KMS-11 (cell line): ENCODE measurements at regions not wholly inside any gene's neighbourhood (a gene's known extent, or its start where the extent isn't known, plus 50 kb on each side); places are given as distances from the start of the nearest gene placed in this dataset.

Experiments
- H2AFZ ChIP-seq: fragments of 200-600 bp; sonication (generic); 2 replicates; pipeline ENCODE4 v1.6.1; 2016; ENCODE audit warnings: antibody characterized with exemption, mixed run types, low read depth
- H3K27ac ChIP-seq: fragments of 200-600 bp; sonication (generic); 2 replicates; pipeline ENCODE4 v1.6.1; 2016; ENCODE audit warnings: mild to moderate bottlenecking, mixed run types
- H3K27me3 ChIP-seq: fragments of 200-600 bp; sonication (generic); 2 replicates; pipeline ENCODE4 v1.6.1; 2017; ENCODE audit warnings: mild to moderate bottlenecking, low read depth, mixed run types, moderate library complexity; ENCODE audit not compliant: insufficient read depth
- H3K36me3 ChIP-seq: fragments of 200-600 bp; sonication (generic); 2 replicates; pipeline ENCODE4 v1.6.1; 2017; ENCODE audit warnings: mild to moderate bottlenecking, mixed run types; ENCODE audit not compliant: insufficient read depth
- H3K4me1 ChIP-seq: fragments of 200-600 bp; sonication (generic); 2 replicates; pipeline ENCODE4 v1.6.1; 2016; ENCODE audit warnings: mild to moderate bottlenecking, low read depth, mixed run types; ENCODE audit not compliant: poor library complexity, severe bottlenecking
- H3K4me2 ChIP-seq: fragments of 200-600 bp; sonication (generic); 2 replicates; pipeline ENCODE4 v1.7.0; 2016; ENCODE audit warnings: mild to moderate bottlenecking, mixed run types
- H3K4me3 ChIP-seq: fragments of 200-600 bp; sonication (generic); IDR thresholded peaks from 2 replicates; pipeline ENCODE4 v1.6.1; 2017; ENCODE audit warnings: low read depth, low read length, mixed read lengths; ENCODE audit not compliant: insufficient read depth
- H3K79me2 ChIP-seq: fragments of 200-600 bp; sonication (generic); 2 replicates; pipeline ENCODE4 v1.6.1; 2016; ENCODE audit warnings: low read depth, mixed run types; ENCODE audit not compliant: insufficient read depth
- H3K9ac ChIP-seq: fragments of 200-600 bp; sonication (generic); 2 replicates; pipeline ENCODE4 v1.6.1; 2016; ENCODE audit warnings: mild to moderate bottlenecking, mixed run types
- H4K20me1 ChIP-seq: fragments of 200-600 bp; sonication (generic); 2 replicates; pipeline ENCODE4 v1.6.1; 2016; ENCODE audit warnings: mild to moderate bottlenecking, mixed run types; ENCODE audit not compliant: insufficient read depth
- CTCF ChIP-seq: fragments of 200-600 bp; sonication (generic); conservative IDR thresholded peaks from 2 replicates; pipeline ENCODE4 v1.6.1; 2017; ENCODE audit warnings: low read depth, mild to moderate bottlenecking, antibody characterized with exemption, low read length, moderate library complexity, mixed read lengths

GRCh38 chr3:26365706-26366105 is 256.9 kb upstream of the LRRC3B start:
- Histone ChIP-seq H2AFZ (no peak overlapping the region), H3K27ac (no peak overlapping the region), H4K20me1 (no peaks in the 10 kb centered on the region), H3K27me3 (no peaks in the 10 kb centered on the region), H3K4me1 (no peaks in the 10 kb centered on the region), H3K4me3 (no peak overlapping the region), H3K4me2 (no peak overlapping the region), H3K9ac (no peak overlapping the region), H3K79me2 (no peaks in the 10 kb centered on the region), H3K36me3 (no peaks in the 10 kb centered on the region)
- no peak for TF ChIP-seq CTCF

- H3K4me1 ChIP-seq = no peaks in the 10 kb centered on the region
- H3K27me3 ChIP-seq = no peaks in the 10 kb centered on the region
- no peak overlapping the region for H3K4me3 ChIP-seq
- no peak overlapping the region for H3K27ac ChIP-seq
- H4K20me1 ChIP-seq = no peaks in the 10 kb centered on the region
- TF ChIP-seq CTCF = no peak
- H3K9ac ChIP-seq = no peak overlapping the region
- H3K79me2 ChIP-seq = no peaks in the 10 kb centered on the region
- H3K36me3 ChIP-seq = no peaks in the 10 kb centered on the region
- H2AFZ ChIP-seq = no peak overlapping the region
- H3K4me2 ChIP-seq = no peak overlapping the region
Observed at GRCh38 chr3:26368312-26368711, 254.3 kb upstream of the LRRC3B start.

- H3K9ac ChIP-seq = no peak overlapping the region
- H3K36me3 ChIP-seq = no peaks in the 10 kb centered on the region
- H3K27ac ChIP-seq = no peak overlapping the region
- H3K27me3 ChIP-seq = no peaks in the 10 kb centered on the region
- no peak for TF ChIP-seq CTCF
- no peaks in the 10 kb centered on the region for H4K20me1 ChIP-seq
- H3K79me2 ChIP-seq = no peaks in the 10 kb centered on the region
- no peak overlapping the region for H2AFZ ChIP-seq
- H3K4me3 ChIP-seq = no peak overlapping the region
- no peak overlapping the region for H3K4me2 ChIP-seq
- H3K4me1 ChIP-seq = no peaks in the 10 kb centered on the region
Observed at GRCh38 chr3:26369133-26369532, 253.4 kb upstream of the LRRC3B start.

GRCh38 chr3:26375843-26376530 is 246.6 kb upstream of the LRRC3B start:
- Histone ChIP-seq H2AFZ (no peak overlapping the region), H3K4me3 (no peak overlapping the region), H4K20me1 (no peaks in the 10 kb centered on the region), H3K27me3 (no peaks in the 10 kb centered on the region), H3K27ac (no peak overlapping the region), H3K36me3 (no peaks in the 10 kb centered on the region), H3K4me1 (no peaks in the 10 kb centered on the region), H3K79me2 (no peaks in the 10 kb centered on the region), H3K9ac (no peak overlapping the region), H3K4me2 (no peak overlapping the region)
- TF ChIP-seq CTCF = no peak
